22Rv1 (cell line): ENCODE measurements at regions not wholly inside any gene's neighbourhood (a gene's known extent, or its start where the extent isn't known, plus 50 kb on each side); places are given as distances from the start of the nearest gene placed in this dataset.

ENCODE experiments used
- ZFX ChIP-seq: fragments of 450-650 bp; IDR thresholded peaks from 2 replicates; pipeline ENCODE4 v1.6.1; 2017; ENCODE audit warnings: antibody characterized with exemption, borderline replicate concordance
- TF ChIP-seq, protein P1 (sequence below): fragments of 450-650 bp; IDR thresholded peaks from 2 replicates; pipeline ENCODE4 v1.5.1; 2017; ENCODE audit warnings: mild to moderate bottlenecking

DNA sequence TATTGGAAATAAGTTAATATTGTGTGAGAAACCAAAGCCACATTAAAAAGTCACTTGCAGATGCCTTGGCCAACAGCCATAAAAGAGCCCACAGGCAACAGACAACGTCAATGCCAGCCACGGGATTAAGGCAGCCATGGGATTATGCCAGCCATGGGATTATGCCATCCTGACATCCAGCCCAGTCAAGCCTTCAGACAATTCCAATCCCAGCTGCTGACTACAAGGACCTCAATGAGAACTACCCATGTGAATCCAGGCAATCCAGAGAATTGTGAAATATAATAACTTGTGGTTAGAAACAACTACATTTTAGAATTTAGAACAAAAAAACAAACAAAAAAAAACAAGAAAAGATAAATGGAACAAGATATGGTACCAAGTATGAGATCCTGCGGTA is 356.6 kb downstream of the EFNB2 start:
- TF ChIP-seq, protein P1, sequence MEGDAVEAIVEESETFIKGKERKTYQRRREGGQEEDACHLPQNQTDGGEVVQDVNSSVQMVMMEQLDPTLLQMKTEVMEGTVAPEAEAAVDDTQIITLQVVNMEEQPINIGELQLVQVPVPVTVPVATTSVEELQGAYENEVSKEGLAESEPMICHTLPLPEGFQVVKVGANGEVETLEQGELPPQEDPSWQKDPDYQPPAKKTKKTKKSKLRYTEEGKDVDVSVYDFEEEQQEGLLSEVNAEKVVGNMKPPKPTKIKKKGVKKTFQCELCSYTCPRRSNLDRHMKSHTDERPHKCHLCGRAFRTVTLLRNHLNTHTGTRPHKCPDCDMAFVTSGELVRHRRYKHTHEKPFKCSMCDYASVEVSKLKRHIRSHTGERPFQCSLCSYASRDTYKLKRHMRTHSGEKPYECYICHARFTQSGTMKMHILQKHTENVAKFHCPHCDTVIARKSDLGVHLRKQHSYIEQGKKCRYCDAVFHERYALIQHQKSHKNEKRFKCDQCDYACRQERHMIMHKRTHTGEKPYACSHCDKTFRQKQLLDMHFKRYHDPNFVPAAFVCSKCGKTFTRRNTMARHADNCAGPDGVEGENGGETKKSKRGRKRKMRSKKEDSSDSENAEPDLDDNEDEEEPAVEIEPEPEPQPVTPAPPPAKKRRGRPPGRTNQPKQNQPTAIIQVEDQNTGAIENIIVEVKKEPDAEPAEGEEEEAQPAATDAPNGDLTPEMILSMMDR, result no peak
- TF ChIP-seq ZFX, result no peak
